Forelimb muscle (tissue), 1 donor: ENCODE measurements at regions not wholly inside any gene's neighbourhood (a gene's known extent, or its start where the extent isn't known, plus 50 kb on each side); places are given as distances from the start of the nearest gene placed in this dataset.

Experiments used
- DNase-seq: peaks from one replicate; pipeline ENCODE4 v3.0.0-alpha.2; 2013; ENCODE audit warnings: low read depth

- no peak for DNase-seq
These were observed 323.4 kb upstream of the CAMK1G start for GRCh38 chr1:209260136-209260535.

GRCh38 chr1:209262631-209263030, 320.9 kb upstream of the CAMK1G start:
- DNase-seq, result no peak

DNA sequence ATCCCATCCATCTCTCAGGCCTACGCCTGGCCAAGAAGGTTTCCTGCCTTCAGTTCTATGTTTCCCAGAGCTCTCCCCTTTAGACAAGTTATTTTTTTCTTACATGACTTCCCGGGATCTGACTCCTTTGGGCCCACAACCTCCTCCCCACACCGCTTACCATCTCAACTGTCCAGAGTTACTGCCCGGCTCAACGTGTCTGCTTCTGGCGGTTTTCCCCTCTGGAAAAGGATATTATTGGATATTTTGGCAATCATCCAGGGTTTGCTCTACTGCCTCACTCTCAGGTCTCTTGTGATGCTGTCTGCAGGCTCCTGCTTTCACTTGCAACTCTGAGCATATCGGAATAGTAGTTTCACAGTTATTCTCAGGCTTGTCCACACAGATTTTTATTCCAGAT, 318.2 kb upstream of the CAMK1G start:
- no peak for DNase-seq

GRCh38 chr1:209266590-209267205, 316.8 kb upstream of the CAMK1G start:
- DNase-seq, result no peak

DNA sequence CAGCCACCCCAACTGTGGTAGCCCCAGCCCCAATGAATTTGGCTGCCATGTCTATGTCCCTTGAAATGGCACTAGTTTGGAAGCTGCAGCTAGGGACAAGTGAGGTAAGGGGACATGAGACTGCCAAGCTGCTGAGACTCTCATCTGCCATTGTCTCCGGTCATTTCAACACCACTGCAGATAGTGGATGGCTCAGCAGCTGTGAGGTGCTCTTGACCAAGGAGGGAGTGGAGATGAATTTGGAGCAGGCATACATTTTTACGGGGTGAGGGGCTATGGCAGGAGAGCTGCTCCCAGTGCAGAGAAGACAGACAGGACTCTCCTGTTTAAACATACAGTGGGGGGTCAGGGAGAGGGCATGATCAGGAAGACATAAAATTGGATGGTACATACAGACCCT, 315.5 kb upstream of the CAMK1G start:
- no peak for DNase-seq

DNA sequence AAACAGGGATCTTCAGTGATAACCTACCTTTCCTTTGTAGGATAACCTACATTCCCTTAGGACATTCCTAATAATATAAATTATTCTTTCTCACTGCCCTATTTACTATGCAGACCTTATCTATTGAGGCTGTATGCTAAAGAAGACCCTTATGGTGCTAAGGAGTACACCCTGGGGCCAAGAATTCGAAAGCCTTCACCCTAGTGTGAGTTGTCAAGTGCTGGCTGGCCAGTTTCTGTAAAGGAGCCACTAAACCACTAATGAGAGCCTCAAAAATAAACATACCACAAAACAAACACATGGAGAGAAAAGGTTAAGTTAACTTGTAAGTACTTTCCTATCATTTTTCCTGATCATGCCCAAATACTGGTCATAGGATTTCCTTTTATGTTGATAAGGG, 315.0 kb upstream of the CAMK1G start:
- DNase-seq, result no peak

GRCh38 chr1:209276321-209276720, 307.2 kb upstream of the CAMK1G start:
- no peak for DNase-seq

GRCh38 chr1:209277662-209278061, 305.9 kb upstream of the CAMK1G start:
- DNase-seq, result no peak

GRCh38 chr1:209291715-209292114, 291.8 kb upstream of the CAMK1G start:
- DNase-seq, result no peak

- peak; percentile 82 for DNase-seq
These were observed 280.5 kb upstream of the CAMK1G start for GRCh38 chr1:209302779-209303568.

- DNase-seq, result no peak
These were observed 279.3 kb upstream of the CAMK1G start for GRCh38 chr1:209304166-209304565.

- DNase-seq, result no peak
These were observed 278.1 kb upstream of the CAMK1G start for GRCh38 chr1:209305221-209305954.

GRCh38 chr1:209307846-209308245, 275.7 kb upstream of the CAMK1G start:
- no peak for DNase-seq

DNA sequence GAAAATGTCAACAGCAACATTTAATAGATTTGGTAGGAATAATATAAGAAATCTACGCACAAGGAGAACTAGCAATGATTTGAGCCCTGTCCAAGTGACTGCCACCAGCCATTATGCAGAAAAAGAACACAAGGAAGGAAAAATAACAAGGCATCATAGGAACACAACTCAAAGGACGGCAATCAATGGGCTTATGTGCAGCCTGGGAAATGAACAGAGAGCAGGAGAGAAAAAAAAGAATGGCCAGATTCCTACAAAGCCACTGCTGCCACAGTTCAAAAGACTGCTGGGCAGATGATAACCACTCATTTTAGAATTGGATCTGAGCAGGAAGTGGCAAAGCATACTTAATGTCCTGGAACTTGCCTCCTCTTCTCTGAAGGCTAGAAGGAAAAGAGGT, 274.3 kb upstream of the CAMK1G start:
- DNase-seq, result no peak

DNA sequence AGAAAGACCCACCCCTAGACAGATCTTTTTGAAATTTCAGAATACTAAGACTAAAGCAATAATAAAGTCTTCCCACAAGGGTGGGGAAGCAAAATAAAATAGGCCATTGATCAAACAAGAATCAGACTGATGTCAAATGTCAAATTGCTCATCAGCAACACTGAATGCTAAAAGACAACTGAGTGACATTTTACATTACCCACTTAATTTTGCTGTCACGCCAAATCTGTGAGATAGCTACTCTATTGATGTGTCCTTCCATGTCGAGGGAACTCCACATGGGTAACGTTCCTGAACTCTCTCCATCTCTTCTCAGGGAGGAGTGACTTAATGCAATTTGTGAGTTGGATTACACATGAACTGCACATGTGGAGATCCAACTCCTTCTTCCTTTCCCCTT, 271.7 kb upstream of the CAMK1G start:
- no peak for DNase-seq

DNA sequence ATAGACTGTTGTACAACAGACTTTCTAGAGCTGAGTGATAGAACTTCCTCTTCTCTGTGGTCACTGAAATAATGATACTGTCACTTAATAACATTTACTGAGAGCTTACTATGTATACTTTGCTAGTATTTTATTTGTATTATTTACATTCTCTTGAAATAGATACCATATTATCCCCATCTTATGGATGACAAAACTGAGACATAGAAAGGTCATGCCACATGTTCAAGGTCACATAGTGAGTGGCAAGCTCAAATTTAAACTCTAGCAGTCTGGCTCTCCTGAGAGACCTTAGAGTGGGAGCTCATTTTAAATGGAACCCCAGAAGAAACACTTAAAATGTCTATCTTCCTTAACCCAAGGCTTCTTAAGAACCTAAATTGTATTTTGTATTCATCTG, 266.6 kb upstream of the CAMK1G start:
- no peak for DNase-seq

DNA sequence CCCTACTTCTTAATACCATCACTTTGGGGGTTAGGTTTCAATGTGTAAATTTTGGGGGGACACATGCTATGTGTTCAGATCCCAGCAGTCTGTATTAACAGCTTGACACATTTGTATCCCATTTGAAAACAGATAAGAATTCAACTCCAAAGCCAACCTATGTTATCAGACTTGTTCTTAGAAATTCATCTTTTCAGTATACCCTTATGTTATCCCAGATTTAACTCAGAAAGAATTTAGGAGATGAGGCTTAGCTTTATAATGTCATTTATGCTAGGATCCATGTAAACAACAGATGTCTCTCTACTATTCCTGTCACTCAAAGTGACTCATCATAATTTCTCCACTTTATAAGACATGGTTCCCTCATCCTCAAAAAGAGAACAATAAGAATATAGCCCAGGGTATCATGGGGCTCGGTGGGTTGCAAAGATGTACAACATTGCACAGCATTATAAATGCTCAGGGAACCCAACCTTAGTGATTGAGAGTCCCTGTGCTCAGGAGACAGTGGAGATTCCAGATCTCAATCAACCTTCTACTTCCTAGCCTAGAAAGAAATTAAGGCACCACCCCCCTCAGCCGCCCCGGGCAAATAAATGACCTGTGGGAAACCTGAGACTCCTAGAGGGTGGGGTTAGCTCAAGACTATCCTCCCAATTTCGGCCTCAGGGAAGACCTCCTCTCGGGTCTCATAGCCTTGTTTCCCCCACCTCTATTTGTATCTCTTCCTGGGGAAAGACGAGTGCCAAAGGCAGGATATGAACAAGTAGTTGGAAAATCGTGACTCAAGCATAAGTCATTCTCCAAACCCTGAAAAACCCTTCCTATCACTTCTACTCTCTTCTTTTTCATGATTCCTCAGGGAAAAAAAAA, 265.1 kb upstream of the CAMK1G start:
- no peak for DNase-seq

- DNase-seq, result no peak
These were observed 264.5 kb upstream of the CAMK1G start for GRCh38 chr1:209319057-209319432.

DNA sequence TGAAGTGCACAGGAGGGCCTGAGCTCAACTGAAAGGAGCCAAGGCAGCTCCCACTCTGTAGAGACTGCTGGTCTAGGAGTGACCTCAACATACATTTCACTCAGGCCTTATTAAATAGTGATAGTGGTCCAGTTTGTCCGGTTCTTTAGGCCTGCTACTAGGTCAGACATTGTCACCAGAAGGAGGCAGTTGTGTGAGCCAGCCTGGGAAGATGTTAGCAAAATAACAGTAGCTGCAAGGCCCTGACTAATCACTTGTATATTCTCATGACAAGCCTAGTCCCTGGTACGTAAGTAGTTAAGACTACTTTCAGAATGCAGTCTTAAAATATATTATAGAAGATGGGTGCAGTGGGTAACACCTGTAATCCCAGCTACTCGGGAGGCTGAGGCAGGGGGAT, 264.0 kb upstream of the CAMK1G start:
- no peak for DNase-seq

DNA sequence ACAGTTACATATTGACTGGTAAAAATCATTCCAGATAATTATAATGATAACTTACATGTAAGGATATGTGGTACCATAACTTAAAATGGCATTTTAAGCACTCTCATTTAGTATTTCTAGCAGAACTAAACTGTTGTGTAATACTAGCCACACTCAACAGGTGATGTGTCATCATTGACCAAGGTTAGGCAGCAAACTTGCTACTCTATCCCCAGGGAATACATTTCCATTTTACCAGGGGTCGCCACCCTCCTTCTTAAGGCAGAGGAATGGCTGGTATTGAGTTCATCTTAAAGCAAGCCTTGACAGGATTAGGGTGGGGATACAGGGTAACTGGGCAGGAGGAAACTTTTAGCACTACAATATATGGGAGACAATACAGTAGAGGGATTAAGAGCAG, 259.8 kb upstream of the CAMK1G start:
- no peak for DNase-seq

DNA sequence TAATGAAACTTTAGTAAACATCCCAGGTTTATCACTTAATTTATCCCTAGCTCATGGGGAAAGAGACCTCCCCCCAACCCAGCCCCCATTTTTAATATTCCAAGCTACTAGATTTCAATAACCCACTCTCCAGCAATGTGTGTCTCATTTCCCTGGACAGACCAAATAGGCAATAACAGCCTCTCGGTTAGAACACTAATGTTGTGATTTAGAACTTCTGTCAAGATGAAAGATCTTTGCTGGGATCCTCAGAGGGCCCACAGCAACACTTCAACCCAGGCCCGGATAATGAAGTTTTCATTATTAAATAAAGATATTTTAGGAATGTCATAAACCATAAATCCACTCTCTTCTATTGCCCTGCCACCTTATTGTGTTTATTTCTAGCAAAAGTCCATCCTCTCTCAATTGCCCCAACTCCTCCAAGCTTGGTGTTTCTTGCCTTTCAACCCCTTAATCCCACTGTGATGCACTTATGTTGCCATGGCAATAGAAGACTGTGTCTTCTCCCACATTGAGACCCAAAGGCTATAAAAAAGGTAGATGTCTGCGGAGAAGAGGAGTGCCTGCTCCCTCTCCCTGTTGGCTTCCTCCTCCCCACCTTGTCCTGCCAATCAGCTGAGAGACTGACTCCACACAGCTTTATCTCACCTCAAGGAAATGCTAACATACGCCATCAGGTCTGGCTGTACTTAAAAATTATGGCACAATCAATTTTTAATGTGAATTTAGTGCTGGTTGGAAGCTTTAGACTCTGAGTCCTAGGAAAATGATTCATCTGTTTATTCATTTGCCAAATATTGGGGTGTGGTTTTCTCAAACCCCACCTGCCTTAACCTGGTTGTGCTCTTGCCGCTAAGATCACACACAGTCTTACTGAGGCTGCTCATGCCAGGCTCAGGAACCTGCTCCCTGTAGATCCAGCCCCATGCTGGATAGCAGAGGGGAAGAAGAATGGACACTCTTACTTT, 258.3 kb upstream of the CAMK1G start:
- DNase-seq, result no peak
